ENCODE measurements at regions not wholly inside any gene's neighbourhood (a gene's known extent, or its start where the extent isn't known, plus 50 kb on each side); places are given as distances from the start of the nearest gene placed in this dataset.
A peak's percentile ranks its signal among the peaks of the same experiment; 100 is the strongest.
"Not testable (repeated sequence)": the region's sequence is repeated elsewhere in the genome, so short reads cannot be mapped to it uniquely, and the experiment has no call there.

GRCh38 chr18:33854827-33855139 is 276.8 kb downstream of the ASXL3 start:
- DNase-seq (ENCODE audit: low read depth, low spot score): no peak

- DNase-seq (ENCODE audit: low read depth, low spot score): no peak
Measured at GRCh38 chr18:33854086-33854826, 276.2 kb downstream of the ASXL3 start.

- DNase-seq (ENCODE audit: low read depth, low spot score): no peak
Measured at GRCh38 chr18:33853187-33853586, 275.2 kb downstream of the ASXL3 start.

GRCh38 chr18:33851546-33852078 is 273.6 kb downstream of the ASXL3 start:
- no peak for DNase-seq (ENCODE audit: low read depth, low spot score)

GRCh38 chr18:33849731-33850130 is 271.7 kb downstream of the ASXL3 start:
- no peak for DNase-seq (ENCODE audit: low read depth, low spot score)

GRCh38 chr18:33844232-33844631 is 266.2 kb downstream of the ASXL3 start:
- DNase-seq (ENCODE audit: low read depth, low spot score): no peak

GRCh38 chr18:33841221-33841967 is 263.4 kb downstream of the ASXL3 start:
- DNase-seq (ENCODE audit: low read depth, low spot score): no peak

GRCh38 chr18:33840212-33840593 is 262.2 kb downstream of the ASXL3 start:
- DNase-seq (ENCODE audit: low read depth, low spot score): no peak

- peak; percentile 33 for DNase-seq (ENCODE audit: low read depth, low spot score)
Measured at GRCh38 chr18:33839452-33840211, 261.6 kb downstream of the ASXL3 start.

GRCh38 chr18:33838054-33838453 is 260.0 kb downstream of the ASXL3 start:
- no peak for DNase-seq (ENCODE audit: low read depth, low spot score)

GRCh38 chr18:33837191-33837590 is 259.2 kb downstream of the ASXL3 start:
- peak; percentile 23 for DNase-seq (ENCODE audit: low read depth, low spot score)

GRCh38 chr18:33836564-33836963 is 258.5 kb downstream of the ASXL3 start:
- DNase-seq (ENCODE audit: low read depth, low spot score): no peak

GRCh38 chr18:33835419-33835818 is 257.4 kb downstream of the ASXL3 start:
- no peak for DNase-seq (ENCODE audit: low read depth, low spot score)

- DNase-seq (ENCODE audit: low read depth, low spot score): no peak
Measured at GRCh38 chr18:33833842-33834241, 255.8 kb downstream of the ASXL3 start.

GRCh38 chr18:33831424-33831823 is 253.4 kb downstream of the ASXL3 start:
- DNase-seq (ENCODE audit: low read depth, low spot score): no peak

- DNase-seq (ENCODE audit: low read depth, low spot score): no peak
Measured at GRCh38 chr18:33830213-33830612, 252.2 kb downstream of the ASXL3 start.

- DNase-seq (ENCODE audit: low read depth, low spot score): no peak
Measured at GRCh38 chr18:33828949-33829348, 250.9 kb downstream of the ASXL3 start.

GRCh38 chr18:33826151-33826550 is 248.1 kb downstream of the ASXL3 start:
- DNase-seq (ENCODE audit: low read depth, low spot score): no peak

GRCh38 chr18:33821503-33821902 is 243.5 kb downstream of the ASXL3 start:
- DNase-seq (ENCODE audit: low read depth, low spot score): no peak

GRCh38 chr18:33820517-33821371 is 242.7 kb downstream of the ASXL3 start:
- DNase-seq (ENCODE audit: low read depth, low spot score): no peak

- not testable (repeated sequence) for DNase-seq (ENCODE audit: low read depth, low spot score)
Measured at GRCh38 chr18:33819692-33820343, 241.8 kb downstream of the ASXL3 start.

Measured in iPS DF 19.7 (cell line).